DOHH2 (cell line): ENCODE measurements at regions not wholly inside any gene's neighbourhood (a gene's known extent, or its start where the extent isn't known, plus 50 kb on each side); places are given as distances from the start of the nearest gene placed in this dataset.

ENCODE experiments used
- H3F3A ChIP-seq: fragments of 200-600 bp; sonication (generic), shearing (Covaris generic); 2 replicates; pipeline ENCODE4 v1.6.0; 2016; ENCODE audit warnings: antibody characterized with exemption, mild to moderate bottlenecking; ENCODE audit not compliant: control insufficient read depth, insufficient read depth
- H3K27ac ChIP-seq: fragments of 200-600 bp; sonication (generic); 2 replicates; pipeline ENCODE4 v1.5.1; 2014; ENCODE audit warnings: low read depth, mild to moderate bottlenecking, low read length, moderate library complexity
- H3K27me3 ChIP-seq: fragments of 200-600 bp; sonication (generic); 2 replicates; pipeline ENCODE4 v1.6.1; 2014; ENCODE audit warnings: mild to moderate bottlenecking, low read length, mixed read lengths; ENCODE audit not compliant: control insufficient read depth
- H3K36me3 ChIP-seq: fragments of 200-600 bp; sonication (generic); 2 replicates; pipeline ENCODE4 v1.6.1; 2014; ENCODE audit warnings: mild to moderate bottlenecking, low read length, moderate library complexity, mixed read lengths; ENCODE audit not compliant: control insufficient read depth
- H3K4me1 ChIP-seq: fragments of 200-600 bp; sonication (generic); 2 replicates; pipeline ENCODE4 v1.6.1; 2014; ENCODE audit warnings: mild to moderate bottlenecking, low read length, mixed read lengths; ENCODE audit not compliant: control insufficient read depth
- H3K4me2 ChIP-seq: fragments of 200-600 bp; sonication (generic); 2 replicates; pipeline ENCODE4 v1.6.0; 2014; ENCODE audit warnings: mild to moderate bottlenecking, low read length, moderate library complexity
- H3K4me3 ChIP-seq: fragments of 200-600 bp; sonication (generic); 2 replicates; pipeline ENCODE4 v1.5.1; 2014; ENCODE audit warnings: mild to moderate bottlenecking, low read length, mixed read lengths
- H3K79me2 ChIP-seq: fragments of 200-600 bp; sonication (generic); 2 replicates; pipeline ENCODE4 v1.6.1; 2014; ENCODE audit warnings: mild to moderate bottlenecking, low read length, mixed read lengths; ENCODE audit not compliant: control insufficient read depth
- H3K9me2 ChIP-seq: fragments of 200-600 bp; sonication (generic); replicated peaks from 2 replicates; pipeline ENCODE4 v1.6.1; 2014; ENCODE audit warnings: mild to moderate bottlenecking, low read length, mixed read lengths; ENCODE audit not compliant: control insufficient read depth
- H3K9me3 ChIP-seq: fragments of 200-600 bp; sonication (generic); 2 replicates; pipeline ENCODE4 v1.6.1; 2014; ENCODE audit warnings: antibody characterized with exemption, low read length, mixed read lengths; ENCODE audit not compliant: control insufficient read depth, insufficient read depth
- H4K20me1 ChIP-seq: fragments of 200-600 bp; sonication (generic); 2 replicates; pipeline ENCODE4 v1.6.0; 2014; ENCODE audit warnings: low read depth, mild to moderate bottlenecking, antibody characterized with exemption, low read length, moderate library complexity; ENCODE audit not compliant: control insufficient read depth, insufficient read depth
- CTCF ChIP-seq: fragments of 200-600 bp; sonication (generic); IDR thresholded peaks from one replicate; pipeline ENCODE4 v1.5.1; 2014; ENCODE audit warnings: antibody characterized with exemption, mild to moderate bottlenecking, low read depth, low read length; ENCODE audit not compliant: poor library complexity, severe bottlenecking
- EZH2phosphoT487 ChIP-seq: fragments of 200-600 bp; sonication (generic); IDR thresholded peaks from 2 replicates; pipeline ENCODE4 v1.6.1; 2017; ENCODE audit warnings: borderline replicate concordance, mild to moderate bottlenecking, antibody characterized with exemption, low read length, moderate library complexity, mixed read lengths

GRCh38 chr5:173500213-173500560 lies 116.3 kb downstream of the BOD1 start:
- no peaks in the 10 kb centered on the region for H3F3A ChIP-seq
- no peaks in the 10 kb centered on the region for H3K9me2 ChIP-seq

GRCh38 chr5:173499471-173500212 lies 116.8 kb downstream of the BOD1 start:
- Histone ChIP-seq H3K9me2 (no peaks in the 10 kb centered on the region), H3F3A (no peaks in the 10 kb centered on the region), H4K20me1 (no peaks in the 10 kb centered on the region), H3K9me3 (no peaks in the 10 kb centered on the region), H3K27ac (no peak overlapping the region), H3K4me1 (no peaks in the 10 kb centered on the region), H3K4me2 (no peak overlapping the region), H3K79me2 (no peaks in the 10 kb centered on the region), H3K4me3 (no peak overlapping the region), H3K36me3 (no peaks in the 10 kb centered on the region), H3K27me3 (no peaks in the 10 kb centered on the region)
- TF ChIP-seq CTCF: no peak
- TF ChIP-seq EZH2phosphoT487: no peak

More at GRCh38 chr5:173500213-173500560, 116.3 kb downstream of the BOD1 start:
- H3K9me3 ChIP-seq: no peaks in the 10 kb centered on the region
- no peak overlapping the region for H3K27ac ChIP-seq
- TF ChIP-seq EZH2phosphoT487 (no peak), CTCF (no peak)
- no peaks in the 10 kb centered on the region for H4K20me1 ChIP-seq
- H3K27me3 ChIP-seq: no peaks in the 10 kb centered on the region
- no peak overlapping the region for H3K4me3 ChIP-seq
- no peaks in the 10 kb centered on the region for H3K4me1 ChIP-seq
- H3K4me2 ChIP-seq: no peak overlapping the region
- H3K36me3 ChIP-seq: no peaks in the 10 kb centered on the region
- H3K79me2 ChIP-seq: no peaks in the 10 kb centered on the region

- H3K4me1 ChIP-seq: no peaks in the 10 kb centered on the region
- H3K4me3 ChIP-seq: no peak overlapping the region
- TF ChIP-seq EZH2phosphoT487: no peak
- TF ChIP-seq CTCF: no peak
- H4K20me1 ChIP-seq: no peaks in the 10 kb centered on the region
- H3K9me3 ChIP-seq: no peaks in the 10 kb centered on the region
- no peaks in the 10 kb centered on the region for H3K27me3 ChIP-seq
- no peaks in the 10 kb centered on the region for H3F3A ChIP-seq
- no peaks in the 10 kb centered on the region for H3K36me3 ChIP-seq
- no peaks in the 10 kb centered on the region for H3K9me2 ChIP-seq
- H3K79me2 ChIP-seq: no peaks in the 10 kb centered on the region
- H3K27ac ChIP-seq: no peak overlapping the region
- no peak overlapping the region for H3K4me2 ChIP-seq
Observed at GRCh38 chr5:173498739-173499470, 117.5 kb downstream of the BOD1 start.
